Brain pericyte (primary cell): ENCODE measurements at regions not wholly inside any gene's neighbourhood (a gene's known extent, or its start where the extent isn't known, plus 50 kb on each side); places are given as distances from the start of the nearest gene placed in this dataset.
"Not testable (repeated sequence)": the region's sequence is repeated elsewhere in the genome, so short reads cannot be mapped to it uniquely, and the experiment has no call there.

Source experiments
- DNase-seq: peaks from one replicate; pipeline ENCODE4 v3.0.0-alpha.2; 2012; ENCODE audit warnings: low read depth, low spot score

GRCh38 chr6:27106382-27106781 is 141.1 kb upstream of the PRSS16 start:
- DNase-seq: no peak

GRCh38 chr6:27111743-27112142 is 135.8 kb upstream of the PRSS16 start:
- DNase-seq: no peak

GRCh38 chr6:27112974-27113373 is 134.5 kb upstream of the PRSS16 start:
- DNase-seq: no peak

GRCh38 chr6:27119329-27119728 is 128.2 kb upstream of the PRSS16 start:
- DNase-seq: no peak

GRCh38 chr6:27119761-27120160 is 127.7 kb upstream of the PRSS16 start:
- DNase-seq: no peak

GRCh38 chr6:27121640-27122039 is 125.9 kb upstream of the PRSS16 start:
- DNase-seq: no peak

- DNase-seq: no peak
Measured at GRCh38 chr6:27124252-27124657, 123.2 kb upstream of the PRSS16 start.

- DNase-seq: no peak
Measured at GRCh38 chr6:27126046-27126814, 121.3 kb upstream of the PRSS16 start.

- peak; percentile 76 for DNase-seq
Measured at GRCh38 chr6:27126815-27127537, 120.5 kb upstream of the PRSS16 start.

- DNase-seq: not testable (repeated sequence)
Measured at GRCh38 chr6:27127874-27128273, 119.6 kb upstream of the PRSS16 start.

- DNase-seq: no peak
Measured at GRCh38 chr6:27128311-27129094, 119.0 kb upstream of the PRSS16 start.

GRCh38 chr6:27129095-27129815 is 118.2 kb upstream of the PRSS16 start:
- no peak for DNase-seq

- DNase-seq: no peak
Measured at GRCh38 chr6:27129917-27130316, 117.6 kb upstream of the PRSS16 start.

- DNase-seq: no peak
Measured at GRCh38 chr6:27130668-27131428, 116.7 kb upstream of the PRSS16 start.

- not testable (repeated sequence) for DNase-seq
Measured at GRCh38 chr6:27132282-27132531, 115.3 kb upstream of the PRSS16 start.

GRCh38 chr6:27132532-27133280 is 114.8 kb upstream of the PRSS16 start:
- DNase-seq: peak; percentile 99

- no peak for DNase-seq
Measured at GRCh38 chr6:27133281-27134227, 113.9 kb upstream of the PRSS16 start.

- no peak for DNase-seq
Measured at GRCh38 chr6:27135087-27135657, 112.3 kb upstream of the PRSS16 start.

- no peak for DNase-seq
Measured at GRCh38 chr6:27136077-27136644, 111.3 kb upstream of the PRSS16 start.
